ENCODE measurements at regions not wholly inside any gene's neighbourhood (a gene's known extent, or its start where the extent isn't known, plus 50 kb on each side); places are given as distances from the start of the nearest gene placed in this dataset.

- DNase-seq (ENCODE audit: low read depth in 3 of 3, low spot score in 2 of 3) = no peak
Measured at GRCh38 chr3:64464955-64465354, 222.8 kb downstream of the ADAMTS9 start.

- no peak for DNase-seq (ENCODE audit: low read depth in 3 of 3, low spot score in 2 of 3)
Measured at GRCh38 chr3:64463981-64464380, 223.8 kb downstream of the ADAMTS9 start.

DNA sequence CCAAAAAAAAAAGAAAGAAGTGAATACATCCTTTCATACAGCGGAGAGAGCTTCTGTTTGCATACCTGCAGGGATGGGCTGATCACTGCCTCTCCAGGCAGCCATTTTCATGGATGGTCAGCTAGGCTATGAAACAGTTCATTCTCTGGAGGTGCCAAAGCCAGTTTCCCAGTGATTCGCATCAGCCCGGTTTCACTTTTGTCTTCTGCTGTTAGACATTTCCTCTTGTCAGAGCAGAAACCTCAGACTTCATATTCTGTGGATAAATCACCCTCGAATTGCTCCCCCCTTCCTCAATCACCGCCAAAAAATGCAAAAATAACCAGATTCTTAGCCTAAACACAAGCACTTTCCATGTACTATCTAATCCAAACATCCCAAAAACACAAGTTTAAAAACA lies 225.6 kb downstream of the ADAMTS9 start:
- DNase-seq (ENCODE audit: low read depth in 3 of 3, low spot score in 2 of 3) = no peak

- no peak for DNase-seq (ENCODE audit: low read depth in 3 of 3, low spot score in 2 of 3)
Measured at GRCh38 chr3:64460877-64461276, 226.9 kb downstream of the ADAMTS9 start.

GRCh38 chr3:64460141-64460730 lies 227.6 kb downstream of the ADAMTS9 start:
- no peak for DNase-seq (ENCODE audit: low read depth in 3 of 3, low spot score in 2 of 3)

GRCh38 chr3:64459711-64460110 lies 228.1 kb downstream of the ADAMTS9 start:
- no peak for DNase-seq (ENCODE audit: low read depth in 3 of 3, low spot score in 2 of 3)

DNA sequence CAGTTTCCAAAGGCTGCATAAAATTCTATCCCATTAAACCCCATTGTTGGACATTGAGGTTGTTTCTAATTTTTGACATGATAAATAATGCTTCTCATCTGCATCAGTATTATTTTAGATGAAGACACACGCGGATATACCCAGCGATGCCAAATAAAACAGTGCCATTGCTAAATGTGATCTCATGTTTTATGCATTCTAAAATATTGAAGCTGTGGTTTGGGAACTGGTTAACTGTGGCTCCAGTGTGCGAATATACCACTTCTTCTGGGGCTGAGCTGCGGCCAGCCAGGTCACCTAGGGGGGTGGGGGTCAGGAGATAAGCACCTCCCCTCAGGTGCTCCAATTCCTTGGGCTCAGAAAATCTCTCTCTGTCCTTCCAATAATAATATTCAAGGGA lies 230.0 kb downstream of the ADAMTS9 start:
- no peak for DNase-seq (ENCODE audit: low read depth in 3 of 3, low spot score in 2 of 3)

DNA sequence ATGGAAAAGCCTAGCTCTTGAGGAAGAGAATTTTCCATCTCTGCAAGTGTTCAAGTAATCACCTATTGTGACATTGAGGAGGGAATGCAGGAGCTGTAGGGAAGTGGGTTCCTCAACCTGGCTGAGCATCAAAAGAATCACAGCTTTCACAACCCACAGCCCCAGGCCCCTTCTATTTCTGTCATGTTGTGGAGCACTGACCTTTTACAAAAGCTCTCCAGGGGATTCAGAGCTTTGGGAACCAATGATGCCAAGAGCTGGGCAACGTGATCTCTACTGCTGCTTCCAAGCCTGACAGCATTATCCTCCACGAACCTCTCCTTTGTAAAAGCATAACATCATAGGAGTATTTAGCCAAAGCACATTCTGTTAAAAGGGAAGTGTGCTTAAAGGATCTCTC lies 231.1 kb downstream of the ADAMTS9 start:
- no peak for DNase-seq (ENCODE audit: low read depth in 3 of 3, low spot score in 2 of 3)

DNA sequence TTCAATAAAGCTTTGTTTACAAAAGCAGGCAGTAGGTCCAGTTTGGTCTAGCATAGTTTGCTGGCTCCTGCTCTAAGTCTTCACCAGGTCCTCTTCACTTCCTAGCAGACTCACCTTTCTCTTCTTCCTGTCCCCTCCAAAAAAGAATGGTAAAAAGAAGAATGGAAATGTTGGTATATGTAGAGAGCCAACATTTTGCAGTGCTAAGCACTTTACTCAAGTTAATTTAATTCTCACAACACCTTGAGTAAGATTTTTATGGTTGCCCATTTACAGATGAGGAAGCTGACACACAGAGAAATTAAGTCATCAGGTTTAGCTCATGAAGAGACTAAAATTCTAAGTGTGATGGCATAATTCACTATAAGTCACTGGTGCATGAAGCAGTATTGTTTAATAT lies 230.1 kb upstream of the PRICKLE2 start:
- no peak for DNase-seq (ENCODE audit: low read depth in 3 of 3, low spot score in 2 of 3)

- DNase-seq (ENCODE audit: low read depth in 3 of 3, low spot score in 2 of 3) = no peak
Measured at GRCh38 chr3:64454768-64455167, 229.5 kb upstream of the PRICKLE2 start.

DNA sequence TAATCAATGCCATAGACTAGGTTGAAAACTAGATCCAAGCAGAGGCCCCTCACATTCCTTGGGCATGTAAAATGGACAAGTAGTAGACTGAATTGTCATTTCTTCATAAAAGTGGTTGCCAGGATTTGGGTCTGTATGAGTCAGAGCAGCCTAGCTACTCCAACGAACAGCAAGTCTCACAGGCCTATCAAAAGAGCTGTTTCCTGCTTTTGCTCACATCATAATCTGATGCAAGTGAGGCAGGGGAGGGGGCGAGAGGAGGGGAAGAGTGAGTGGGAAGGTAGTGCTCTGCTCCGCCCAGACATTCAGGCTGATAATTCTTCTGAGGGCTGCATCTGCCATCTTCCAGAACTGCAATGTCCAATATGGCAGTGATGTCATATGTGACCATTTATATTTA lies 228.9 kb upstream of the PRICKLE2 start:
- no peak for DNase-seq (ENCODE audit: low read depth in 3 of 3, low spot score in 2 of 3)

GRCh38 chr3:64451283-64452012 lies 226.2 kb upstream of the PRICKLE2 start:
- DNase-seq (ENCODE audit: low read depth in 3 of 3, low spot score in 2 of 3) = no peak

DNA sequence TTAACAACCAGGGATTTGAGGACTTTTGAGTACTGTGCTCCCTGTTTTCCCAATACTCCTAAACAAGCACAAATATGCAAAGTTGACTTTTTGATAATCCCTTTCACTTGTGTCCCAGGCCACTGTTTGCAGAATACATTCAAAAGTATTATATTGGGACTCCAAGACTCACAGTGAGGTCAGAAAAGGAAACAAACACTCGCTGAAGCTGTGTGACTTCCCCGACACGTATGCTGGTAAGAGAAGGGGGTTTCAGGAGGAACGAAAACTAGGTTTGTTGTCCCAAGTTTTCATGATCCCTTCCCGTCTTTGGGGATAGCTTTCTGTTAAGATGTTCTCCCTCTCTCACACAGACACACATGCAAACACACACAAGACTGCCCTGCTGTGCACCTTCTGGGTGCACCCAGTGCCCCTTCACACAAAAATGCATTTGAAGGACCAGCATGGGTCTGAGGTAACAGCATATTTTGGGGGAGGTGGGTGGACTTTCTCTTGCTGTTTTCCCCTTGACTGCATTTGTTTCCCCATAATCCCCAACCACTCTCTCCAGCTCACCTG lies 225.2 kb upstream of the PRICKLE2 start:
- DNase-seq (ENCODE audit: low read depth in 3 of 3, low spot score in 2 of 3) = no peak

GRCh38 chr3:64449026-64449425 lies 223.8 kb upstream of the PRICKLE2 start:
- no peak for DNase-seq (ENCODE audit: low read depth in 3 of 3, low spot score in 2 of 3)

DNA sequence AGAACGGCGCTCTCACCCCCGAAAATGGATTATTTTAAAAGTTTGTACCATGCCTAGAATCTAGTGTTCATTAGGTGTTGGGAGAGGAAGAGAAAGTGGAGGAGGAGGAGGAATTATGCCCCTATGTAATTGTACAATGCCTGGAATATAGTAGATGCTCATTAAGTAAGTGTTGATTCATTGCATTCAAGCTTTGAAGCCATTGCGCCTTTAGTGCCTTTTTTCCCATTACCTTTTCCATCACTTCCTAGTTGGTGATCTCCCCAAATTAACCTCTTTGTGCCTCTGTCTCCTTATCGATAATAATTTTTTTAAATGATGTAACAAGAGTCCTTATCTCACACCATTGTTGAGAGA lies 220.7 kb upstream of the PRICKLE2 start:
- no peak for DNase-seq (ENCODE audit: low read depth in 3 of 3, low spot score in 2 of 3)

GRCh38 chr3:64445109-64445943 lies 220.1 kb upstream of the PRICKLE2 start:
- DNase-seq (ENCODE audit: low read depth in 3 of 3, low spot score in 2 of 3) = peak in 1 of 3 donors; percentile 66

- no peak for DNase-seq (ENCODE audit: low read depth in 3 of 3, low spot score in 2 of 3)
Measured at GRCh38 chr3:64444490-64445108, 219.3 kb upstream of the PRICKLE2 start.

DNA sequence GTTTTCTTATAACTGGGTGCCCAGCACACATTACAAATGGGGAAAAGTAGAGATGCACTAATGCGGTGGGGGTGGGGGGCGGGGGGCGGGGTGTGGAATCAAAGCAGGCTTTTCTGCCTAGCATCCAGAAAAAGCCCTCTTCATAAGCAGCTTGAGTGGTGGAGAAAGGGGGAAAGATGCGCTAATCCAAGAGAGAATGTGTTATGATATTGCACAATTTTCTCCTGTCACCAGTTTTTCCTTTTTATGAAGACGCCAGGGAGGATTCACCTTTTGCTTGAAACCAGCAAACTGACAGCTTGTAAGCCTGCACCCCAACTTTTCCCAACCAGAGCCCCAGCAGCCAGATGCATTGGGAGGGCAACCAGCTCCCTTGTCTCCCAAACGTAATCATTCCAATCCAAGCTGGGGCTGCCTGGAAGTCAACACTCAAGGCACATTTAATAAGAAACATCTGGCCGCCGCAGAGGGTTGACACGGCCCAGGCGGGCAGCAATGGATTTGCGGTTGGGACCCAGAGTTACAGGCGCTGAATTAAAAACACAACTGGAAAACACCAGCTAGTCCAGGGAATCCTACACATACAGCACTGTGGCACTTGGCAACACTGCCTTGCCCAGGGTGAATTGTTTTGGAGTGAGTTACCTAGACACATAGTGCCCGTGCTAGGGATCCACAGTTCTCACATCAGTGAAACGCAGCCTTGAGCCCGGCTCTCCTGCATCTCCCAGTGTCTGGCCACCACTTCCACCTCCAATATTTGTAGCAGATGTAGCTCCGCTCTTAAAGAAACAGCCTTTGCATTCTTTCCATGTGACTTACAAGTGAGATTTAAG lies 218.5 kb upstream of the PRICKLE2 start:
- DNase-seq (ENCODE audit: low read depth in 3 of 3, low spot score in 2 of 3) = no peak

GRCh38 chr3:64441861-64442260 lies 216.6 kb upstream of the PRICKLE2 start:
- DNase-seq (ENCODE audit: low read depth in 3 of 3, low spot score in 2 of 3) = no peak

GRCh38 chr3:64440498-64440897 lies 215.2 kb upstream of the PRICKLE2 start:
- DNase-seq (ENCODE audit: low read depth in 3 of 3, low spot score in 2 of 3) = no peak
